ENCODE measurements at regions not wholly inside any gene's neighbourhood (a gene's known extent, or its start where the extent isn't known, plus 50 kb on each side); places are given as distances from the start of the nearest gene placed in this dataset.

GRCh38 chr10:129416155-129416554, 50.9 kb upstream of the MGMT start:
- no peak for TF ChIP-seq RAD21 (IDR thresholded peaks at IDR 0.05; ENCODE audit: low read length)
- no peak for TF ChIP-seq CTCF (IDR thresholded peaks at IDR 0.05)
- TF ChIP-seq GABPA (IDR thresholded peaks at IDR 0.05; ENCODE audit: low read depth) = no peak
